Mesenchymal stem cell (in vitro differentiated cells and primary cell): ENCODE measurements at regions not wholly inside any gene's neighbourhood (a gene's known extent, or its start where the extent isn't known, plus 50 kb on each side); places are given as distances from the start of the nearest gene placed in this dataset.
"Not testable (repeated sequence)": the region's sequence is repeated elsewhere in the genome, so short reads cannot be mapped to it uniquely, and the experiment has no call there.

ENCODE experiments used
- DNase-seq: peaks from one replicate; pipeline ENCODE4 v3.0.0-alpha.2; 2013
- H2AFZ ChIP-seq: one replicate; pipeline ENCODE4 v1.6.1; 2013; ENCODE audit warnings: low read depth, mild to moderate bottlenecking, control low read depth, inconsistent platforms, low read length, moderate library complexity
- H2AK5ac ChIP-seq: 2 replicates; pipeline ENCODE4 v1.6.1; 2013; ENCODE audit warnings: low read length, moderate library complexity, mild to moderate bottlenecking, inconsistent platforms; ENCODE audit not compliant: severe bottlenecking
- H2BK120ac ChIP-seq: one replicate; pipeline ENCODE4 v1.6.1; 2013; ENCODE audit warnings: low read depth, mild to moderate bottlenecking, inconsistent platforms, low read length, moderate library complexity
- H2BK12ac ChIP-seq, 2 experiments: one replicate each; pipeline ENCODE4 v1.6.1; 2013; ENCODE audit warnings: inconsistent platforms in 2 of 2, low read length in 2 of 2, mild to moderate bottlenecking in 2 of 2, moderate library complexity in 2 of 2, control low read depth in 1 of 2
- H2BK15ac ChIP-seq: one replicate; pipeline ENCODE4 v1.6.1; 2013; ENCODE audit warnings: mild to moderate bottlenecking, low read depth, inconsistent platforms; ENCODE audit not compliant: poor library complexity, severe bottlenecking
- H2BK5ac ChIP-seq: 2 replicates; pipeline ENCODE4 v1.6.1; 2013; ENCODE audit warnings: low read depth, mild to moderate bottlenecking, low read length, control low read depth, inconsistent platforms; ENCODE audit not compliant: poor library complexity, severe bottlenecking
- H3K14ac ChIP-seq, 2 experiments: one replicate each; pipeline ENCODE4 v1.6.1; 2013; ENCODE audit warnings: inconsistent platforms in 2 of 2, low read length in 2 of 2, control low read depth in 1 of 2, mild to moderate bottlenecking in 1 of 2, moderate library complexity in 1 of 2
- H3K18ac ChIP-seq, 2 experiments: one replicate each; pipeline ENCODE4 v1.6.1; 2013; ENCODE audit warnings: inconsistent platforms in 2 of 2, low read length in 2 of 2, control low read depth in 1 of 2, low read depth in 1 of 2, mild to moderate bottlenecking in 1 of 2
- H3K23ac ChIP-seq, 2 experiments: one replicate each; pipeline ENCODE4 v1.6.1; 2013; ENCODE audit warnings: inconsistent platforms in 2 of 2, low read length in 2 of 2, mild to moderate bottlenecking in 2 of 2, moderate library complexity in 2 of 2, control low read depth in 1 of 2
- H3K27ac ChIP-seq: 2 replicates; pipeline ENCODE4 v1.5.1; 2013; ENCODE audit warnings: mild to moderate bottlenecking, moderate library complexity, low read length, control low read depth, inconsistent platforms; ENCODE audit not compliant: poor library complexity, severe bottlenecking
- H3K27me3 ChIP-seq, 2 experiments: 2 replicates each; pipeline versions ENCODE4 v1.6.1 to v1.7.0; 2013; ENCODE audit warnings: low read length in 2 of 2, mild to moderate bottlenecking in 2 of 2, moderate library complexity in 2 of 2, control low read depth in 1 of 2, inconsistent platforms in 1 of 2; ENCODE audit not compliant: control insufficient read depth in 1 of 2, insufficient read depth in 1 of 2
- H3K36me3 ChIP-seq, 2 experiments: 2 replicates each; pipeline versions ENCODE4 v1.6.1 to v1.7.0; 2013; ENCODE audit warnings: low read length in 2 of 2, control low read depth in 1 of 2, inconsistent platforms in 1 of 2, low read depth in 1 of 2, mild to moderate bottlenecking in 1 of 2; ENCODE audit not compliant: insufficient read depth in 2 of 2, control insufficient read depth in 1 of 2
- H3K4ac ChIP-seq, 2 experiments: one replicate each; pipeline ENCODE4 v1.6.1; 2013; ENCODE audit warnings: inconsistent platforms in 2 of 2, low read length in 2 of 2, mild to moderate bottlenecking in 2 of 2, moderate library complexity in 2 of 2, control low read depth in 1 of 2, low read depth in 1 of 2
- H3K4me1 ChIP-seq: 2 replicates; pipeline ENCODE4 v1.6.1; 2013; ENCODE audit warnings: low read depth, low read length, control low read depth; ENCODE audit not compliant: control insufficient read depth, insufficient read depth
- H3K4me2 ChIP-seq: 2 replicates; pipeline ENCODE4 v1.6.1; 2013; ENCODE audit warnings: low read length, mild to moderate bottlenecking, inconsistent platforms; ENCODE audit not compliant: poor library complexity, severe bottlenecking
- H3K4me3 ChIP-seq, 2 experiments: 2 replicates each; pipeline versions ENCODE4 v1.5.1 to v1.7.0; 2013; ENCODE audit warnings: low read length in 2 of 2, mild to moderate bottlenecking in 2 of 2, control low read depth in 1 of 2, low read depth in 1 of 2; ENCODE audit not compliant: insufficient read depth in 1 of 2
- H3K79me1 ChIP-seq: replicated peaks from 2 replicates; pipeline ENCODE4 v1.6.1; 2013; ENCODE audit warnings: mild to moderate bottlenecking, control low read depth, low read length, inconsistent platforms; ENCODE audit not compliant: poor library complexity, severe bottlenecking
- H3K9ac ChIP-seq: 2 replicates; pipeline ENCODE4 v1.7.0; 2013; ENCODE audit warnings: mild to moderate bottlenecking, low read length, moderate library complexity
- H3K9me3 ChIP-seq: 2 replicates; pipeline ENCODE4 v1.7.0; 2013; ENCODE audit warnings: mild to moderate bottlenecking, low read length; ENCODE audit not compliant: control insufficient read depth
- H4K8ac ChIP-seq: one replicate; pipeline ENCODE4 v1.6.1; 2013; ENCODE audit warnings: inconsistent platforms, mild to moderate bottlenecking, low read length, moderate library complexity
- H4K91ac ChIP-seq: one replicate; pipeline ENCODE4 v1.6.1; 2013; ENCODE audit warnings: mild to moderate bottlenecking, low read length, inconsistent platforms
- WGBS: methylation state at CpG from one replicate; pipeline ENCODE4 v1.1.7; 2013; ENCODE audit warnings: mixed read lengths; 5-methylcytosine and 5-hydroxymethylcytosine counted together

GRCh38 chrX:94686071-94686470 is 1012.1 kb downstream of the FAM133A start:
- no peak overlapping the region for H2BK12ac ChIP-seq
- no peaks in the 10 kb centered on the region for H3K4me1 ChIP-seq
- H2BK15ac ChIP-seq, result no peak overlapping the region
- H4K8ac ChIP-seq, result no peak overlapping the region
- H3K9me3 ChIP-seq, result no peaks in the 10 kb centered on the region
- H3K9ac ChIP-seq, result no peak overlapping the region
- H3K4me3 ChIP-seq, result no peak overlapping the region
- H3K4ac ChIP-seq, result no peak overlapping the region
- no peak overlapping the region for H3K18ac ChIP-seq
- H4K91ac ChIP-seq, result no peak overlapping the region
- H3K23ac ChIP-seq, result no peak overlapping the region
- H3K4me2 ChIP-seq, result no peak overlapping the region
- DNase-seq, result no peak
- no peak overlapping the region for H2AFZ ChIP-seq
- H3K14ac ChIP-seq, result no peak overlapping the region
- H3K36me3 ChIP-seq, result no peaks in the 10 kb centered on the region
- no peaks in the 10 kb centered on the region for H3K79me1 ChIP-seq
- WGBS, result no CpG with 5 or more reads among the region's 2 CpGs
- H2AK5ac ChIP-seq, result no peak overlapping the region
- H3K27me3 ChIP-seq, result no peaks in the 10 kb centered on the region
- no peak overlapping the region for H2BK5ac ChIP-seq
- H3K27ac ChIP-seq, result no peak overlapping the region
- no peak overlapping the region for H2BK120ac ChIP-seq

- Histone ChIP-seq H3K14ac (no peak overlapping the region), H3K27ac (no peak overlapping the region), H2BK12ac (no peak overlapping the region), H3K4me3 (no peak overlapping the region), H3K4me2 (no peak overlapping the region), H2BK15ac (no peak overlapping the region), H3K79me1 (no peaks in the 10 kb centered on the region), H3K18ac (no peak overlapping the region), H4K8ac (no peak overlapping the region), H3K27me3 (no peaks in the 10 kb centered on the region), H2AK5ac (no peak overlapping the region), H2BK120ac (no peak overlapping the region), H3K23ac (no peak overlapping the region), H2BK5ac (no peak overlapping the region), H3K4ac (no peak overlapping the region), H3K9ac (no peak overlapping the region), H3K36me3 (no peaks in the 10 kb centered on the region), H4K91ac (no peak overlapping the region), H3K9me3 (peaks cover 4% of the 10 kb centered on the region), H2AFZ (no peak overlapping the region), H3K4me1 (no peaks in the 10 kb centered on the region)
- 13% methylated on average over 2 of the region's 3 CpGs for WGBS
- DNase-seq, result no peak
Measured at GRCh38 chrX:94695910-94696309, 1021.9 kb downstream of the FAM133A start.

GRCh38 chrX:94704348-94705256 is 1030.6 kb downstream of the FAM133A start:
- not testable (repeated sequence) for H3K9me3 ChIP-seq, H2BK5ac ChIP-seq, H3K14ac ChIP-seq, H3K4me2 ChIP-seq, H3K4me3 ChIP-seq, DNase-seq, H3K27ac ChIP-seq, H4K91ac ChIP-seq, H3K4ac ChIP-seq, H3K18ac ChIP-seq, H3K23ac ChIP-seq, H2BK120ac ChIP-seq, H3K36me3 ChIP-seq, H2BK15ac ChIP-seq, H2AFZ ChIP-seq, H2BK12ac ChIP-seq, H4K8ac ChIP-seq, H3K9ac ChIP-seq, H2AK5ac ChIP-seq, H3K79me1 ChIP-seq, H3K27me3 ChIP-seq, H3K4me1 ChIP-seq
- 52% methylated on average over 8 of the region's 15 CpGs for WGBS

GRCh38 chrX:94721386-94721785 is 1047.4 kb downstream of the FAM133A start:
- H3K9me3 ChIP-seq, result no peaks in the 10 kb centered on the region
- no peaks in the 10 kb centered on the region for H3K79me1 ChIP-seq
- no CpG with 5 or more reads among the region's 2 CpGs for WGBS
- H3K4me1 ChIP-seq, result no peaks in the 10 kb centered on the region
- H2AFZ ChIP-seq, result no peak overlapping the region
- no peak overlapping the region for H3K23ac ChIP-seq
- no peak overlapping the region for H4K8ac ChIP-seq
- H2BK5ac ChIP-seq, result no peak overlapping the region
- no peak overlapping the region for H3K14ac ChIP-seq
- no peak overlapping the region for H3K9ac ChIP-seq
- no peak overlapping the region for H3K4me2 ChIP-seq
- H3K4me3 ChIP-seq, result no peak overlapping the region
- H3K27ac ChIP-seq, result no peak overlapping the region
- no peak overlapping the region for H2BK120ac ChIP-seq
- no peak overlapping the region for H2BK12ac ChIP-seq
- no peak overlapping the region for H4K91ac ChIP-seq
- no peak overlapping the region for H2AK5ac ChIP-seq
- no peaks in the 10 kb centered on the region for H3K36me3 ChIP-seq
- no peak overlapping the region for H3K18ac ChIP-seq
- no peak for DNase-seq
- H3K4ac ChIP-seq, result no peak overlapping the region
- no peak overlapping the region for H2BK15ac ChIP-seq
- no peaks in the 10 kb centered on the region for H3K27me3 ChIP-seq
